Liver (tissue), 3 donors: ENCODE measurements at regions not wholly inside any gene's neighbourhood (a gene's known extent, or its start where the extent isn't known, plus 50 kb on each side); places are given as distances from the start of the nearest gene placed in this dataset.

ENCODE experiments used
- CTCF ChIP-seq: fragments of 150-350 bp; IDR thresholded peaks from 2 replicates; pipeline ENCODE4 v1.5.1; 2017; ENCODE audit warnings: improper control_type of control experiment, low read depth, low read length; ENCODE audit not compliant: missing input control
- GABPA ChIP-seq, 2 donors: IDR thresholded peaks in 1 of 2; conservative IDR thresholded peaks in 1 of 2; 2 replicates each; pipeline ENCODE4 v1.6.1; 2016; ENCODE audit warnings: antibody characterized with exemption in 2 of 2, mild to moderate bottlenecking in 1 of 2, moderate library complexity in 1 of 2
- REST ChIP-seq: IDR thresholded peaks from 2 replicates; pipeline ENCODE4 v1.6.1; 2016; ENCODE audit warnings: antibody characterized with exemption, mild to moderate bottlenecking
- RXRA ChIP-seq, 2 donors: IDR thresholded peaks; 2 replicates each; pipeline ENCODE4 v1.6.1; 2017 to 2018; ENCODE audit warnings: antibody characterized with exemption in 2 of 2, mild to moderate bottlenecking in 1 of 2
- donor health status: healthy.
- donor health status: healthy.

GRCh38 chr14:66056926-66057552 lies 429.1 kb upstream of the CCDC196 start:
- TF ChIP-seq REST (no peak), CTCF (no peak), RXRA (IDR thresholded peaks at IDR 0.05) (no peak), GABPA (IDR thresholded peaks at IDR 0.05 in 1 of 2, conservative IDR thresholded peaks at IDR 0.05 in 1 of 2) (no peak)
